ENCODE measurements at regions not wholly inside any gene's neighbourhood (a gene's known extent, or its start where the extent isn't known, plus 50 kb on each side); places are given as distances from the start of the nearest gene placed in this dataset.

- no peak overlapping the region for H3K14ac ChIP-seq (ENCODE audit: low read length in 2 of 2)
- H4K91ac ChIP-seq (ENCODE audit: low read length) = no peak overlapping the region
- no peak overlapping the region for H3K23ac ChIP-seq (ENCODE audit: low read length in 2 of 2)
- peak overlapping the region; percentile 34 for H3K9ac ChIP-seq (ENCODE audit: low read length)
- H3K27ac ChIP-seq (ENCODE audit: low read length, poor library complexity, severe bottlenecking) = no peak overlapping the region
- no peak overlapping the region for H3K4me2 ChIP-seq (ENCODE audit: low read length, poor library complexity, severe bottlenecking)
- H3K36me3 ChIP-seq (ENCODE audit: control insufficient read depth in 1 of 2, insufficient read depth in 2 of 2, low read depth in 1 of 2, low read length in 2 of 2) = no peaks in the 10 kb centered on the region
- no peak overlapping the region for H4K8ac ChIP-seq (ENCODE audit: low read length)
- no peak overlapping the region for H3K4ac ChIP-seq (ENCODE audit: low read depth in 1 of 2, low read length in 2 of 2)
- H3K79me1 ChIP-seq (replicated peaks; ENCODE audit: low read length, poor library complexity, severe bottlenecking) = no peaks in the 10 kb centered on the region
- peak; percentile 70 for DNase-seq
- H3K4me3 ChIP-seq (ENCODE audit: insufficient read depth in 1 of 2, low read depth in 1 of 2, low read length in 2 of 2) = no peak overlapping the region
- no peaks in the 10 kb centered on the region for H3K27me3 ChIP-seq (ENCODE audit: control insufficient read depth in 1 of 2, insufficient read depth in 1 of 2, low read length in 2 of 2)
- H3K18ac ChIP-seq (ENCODE audit: low read depth in 1 of 2, low read length in 2 of 2) = no peak overlapping the region
- no peaks in the 10 kb centered on the region for H3K9me3 ChIP-seq (ENCODE audit: control insufficient read depth, low read length)
- H2BK12ac ChIP-seq (ENCODE audit: low read length in 2 of 2) = no peak overlapping the region
- 42% methylated on average over 6 of the region's 8 CpGs for WGBS
- H2BK5ac ChIP-seq (ENCODE audit: low read depth, low read length, poor library complexity, severe bottlenecking) = no peak overlapping the region
- no peak overlapping the region for H2BK15ac ChIP-seq (ENCODE audit: low read depth, poor library complexity, severe bottlenecking)
- H2AK5ac ChIP-seq (ENCODE audit: low read length, severe bottlenecking) = no peak overlapping the region
- no peak overlapping the region for H2AFZ ChIP-seq (ENCODE audit: low read depth, low read length)
- no peaks in the 10 kb centered on the region for H3K4me1 ChIP-seq (ENCODE audit: control insufficient read depth, insufficient read depth, low read depth, low read length)
- no peak overlapping the region for H2BK120ac ChIP-seq (ENCODE audit: low read depth, low read length)
Observed at GRCh38 chr2:146734042-146734820, 1110.6 kb upstream of the ACVR2A start.

DNA sequence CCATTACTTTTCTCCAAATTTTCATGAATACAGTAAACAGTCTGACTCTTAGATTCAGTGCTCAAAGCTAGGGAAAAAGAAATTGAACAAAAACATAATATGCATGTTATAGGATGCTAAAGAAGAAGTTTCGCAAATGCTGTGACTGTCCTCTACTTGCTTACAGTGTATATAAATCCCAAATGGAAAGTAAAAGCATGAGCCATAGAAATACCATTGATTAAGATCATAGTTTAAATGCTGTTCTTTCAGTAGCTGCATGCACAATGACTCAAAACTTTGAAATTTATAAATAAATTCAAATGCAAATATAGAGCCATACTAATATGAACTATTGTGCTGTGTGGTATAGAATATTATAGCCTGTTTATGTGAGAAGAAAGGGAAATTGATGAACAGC lies 1113.9 kb upstream of the ACVR2A start:
- H2BK15ac ChIP-seq (ENCODE audit: low read depth, poor library complexity, severe bottlenecking) = no peak overlapping the region
- H3K36me3 ChIP-seq (ENCODE audit: control insufficient read depth in 1 of 2, insufficient read depth in 2 of 2, low read depth in 1 of 2, low read length in 2 of 2) = no peaks in the 10 kb centered on the region
- H3K9ac ChIP-seq (ENCODE audit: low read length) = no peak overlapping the region
- no peaks in the 10 kb centered on the region for H3K79me1 ChIP-seq (replicated peaks; ENCODE audit: low read length, poor library complexity, severe bottlenecking)
- DNase-seq = peak; percentile 35
- H3K27me3 ChIP-seq (ENCODE audit: control insufficient read depth in 1 of 2, insufficient read depth in 1 of 2, low read length in 2 of 2) = no peaks in the 10 kb centered on the region
- no peak overlapping the region for H3K14ac ChIP-seq (ENCODE audit: low read length in 2 of 2)
- no peak overlapping the region for H3K27ac ChIP-seq (ENCODE audit: low read length, poor library complexity, severe bottlenecking)
- H3K18ac ChIP-seq (ENCODE audit: low read depth in 1 of 2, low read length in 2 of 2) = no peak overlapping the region
- no peak overlapping the region for H4K91ac ChIP-seq (ENCODE audit: low read length)
- no peak overlapping the region for H2AFZ ChIP-seq (ENCODE audit: low read depth, low read length)
- no peaks in the 10 kb centered on the region for H3K9me3 ChIP-seq (ENCODE audit: control insufficient read depth, low read length)
- H2BK12ac ChIP-seq (ENCODE audit: low read length in 2 of 2) = no peak overlapping the region
- WGBS = 80% methylated on average over 1 of the region's 1 CpG
- H3K4me3 ChIP-seq (ENCODE audit: insufficient read depth in 1 of 2, low read depth in 1 of 2, low read length in 2 of 2) = no peak overlapping the region
- no peak overlapping the region for H3K4ac ChIP-seq (ENCODE audit: low read depth in 1 of 2, low read length in 2 of 2)
- H2AK5ac ChIP-seq (ENCODE audit: low read length, severe bottlenecking) = no peak overlapping the region
- H4K8ac ChIP-seq (ENCODE audit: low read length) = no peak overlapping the region
- no peak overlapping the region for H2BK120ac ChIP-seq (ENCODE audit: low read depth, low read length)
- no peak overlapping the region for H3K23ac ChIP-seq (ENCODE audit: low read length in 2 of 2)
- H3K4me1 ChIP-seq (ENCODE audit: control insufficient read depth, insufficient read depth, low read depth, low read length) = no peaks in the 10 kb centered on the region
- H2BK5ac ChIP-seq (ENCODE audit: low read depth, low read length, poor library complexity, severe bottlenecking) = no peak overlapping the region
- H3K4me2 ChIP-seq (ENCODE audit: low read length, poor library complexity, severe bottlenecking) = no peak overlapping the region

GRCh38 chr2:146721486-146721885 lies 1123.3 kb upstream of the ACVR2A start:
- no peak overlapping the region for H2BK12ac ChIP-seq (ENCODE audit: low read length in 2 of 2)
- H3K79me1 ChIP-seq (replicated peaks; ENCODE audit: low read length, poor library complexity, severe bottlenecking) = no peaks in the 10 kb centered on the region
- H3K27ac ChIP-seq (ENCODE audit: low read length, poor library complexity, severe bottlenecking) = no peak overlapping the region
- no peak overlapping the region for H4K8ac ChIP-seq (ENCODE audit: low read length)
- no peak overlapping the region for H3K14ac ChIP-seq (ENCODE audit: low read length in 2 of 2)
- no peak overlapping the region for H3K4ac ChIP-seq (ENCODE audit: low read depth in 1 of 2, low read length in 2 of 2)
- no peak overlapping the region for H2BK15ac ChIP-seq (ENCODE audit: low read depth, poor library complexity, severe bottlenecking)
- no peak overlapping the region for H3K4me2 ChIP-seq (ENCODE audit: low read length, poor library complexity, severe bottlenecking)
- H3K18ac ChIP-seq (ENCODE audit: low read depth in 1 of 2, low read length in 2 of 2) = no peak overlapping the region
- no peak overlapping the region for H3K4me3 ChIP-seq (ENCODE audit: insufficient read depth in 1 of 2, low read depth in 1 of 2, low read length in 2 of 2)
- no peak overlapping the region for H3K23ac ChIP-seq (ENCODE audit: low read length in 2 of 2)
- no peak overlapping the region for H4K91ac ChIP-seq (ENCODE audit: low read length)
- no peak overlapping the region for H2AK5ac ChIP-seq (ENCODE audit: low read length, severe bottlenecking)
- H3K9me3 ChIP-seq (ENCODE audit: control insufficient read depth, low read length) = peaks cover 9% of the 10 kb centered on the region
- H2BK120ac ChIP-seq (ENCODE audit: low read depth, low read length) = no peak overlapping the region
- H3K27me3 ChIP-seq (ENCODE audit: control insufficient read depth in 1 of 2, insufficient read depth in 1 of 2, low read length in 2 of 2) = no peaks in the 10 kb centered on the region
- DNase-seq = no peak
- H3K36me3 ChIP-seq (ENCODE audit: control insufficient read depth in 1 of 2, insufficient read depth in 2 of 2, low read depth in 1 of 2, low read length in 2 of 2) = no peaks in the 10 kb centered on the region
- H2AFZ ChIP-seq (ENCODE audit: low read depth, low read length) = no peak overlapping the region
- H3K4me1 ChIP-seq (ENCODE audit: control insufficient read depth, insufficient read depth, low read depth, low read length) = no peaks in the 10 kb centered on the region
- 89% methylated on average over 7 of the region's 7 CpGs for WGBS
- no peak overlapping the region for H2BK5ac ChIP-seq (ENCODE audit: low read depth, low read length, poor library complexity, severe bottlenecking)
- no peak overlapping the region for H3K9ac ChIP-seq (ENCODE audit: low read length)

- H3K9ac ChIP-seq (ENCODE audit: low read length) = no peak overlapping the region
- no peak overlapping the region for H3K4ac ChIP-seq (ENCODE audit: low read depth in 1 of 2, low read length in 2 of 2)
- no peak overlapping the region for H2BK5ac ChIP-seq (ENCODE audit: low read depth, low read length, poor library complexity, severe bottlenecking)
- peak overlapping the region in 1 of 2 experiments; percentile 30 for H3K14ac ChIP-seq (ENCODE audit: low read length in 2 of 2)
- H3K18ac ChIP-seq (ENCODE audit: low read depth in 1 of 2, low read length in 2 of 2) = peak overlapping the region in 1 of 2 experiments; percentile 26
- no peak overlapping the region for H2AFZ ChIP-seq (ENCODE audit: low read depth, low read length)
- H2BK15ac ChIP-seq (ENCODE audit: low read depth, poor library complexity, severe bottlenecking) = no peak overlapping the region
- H3K36me3 ChIP-seq (ENCODE audit: control insufficient read depth in 1 of 2, insufficient read depth in 2 of 2, low read depth in 1 of 2, low read length in 2 of 2) = no peaks in the 10 kb centered on the region
- no peak overlapping the region for H2AK5ac ChIP-seq (ENCODE audit: low read length, severe bottlenecking)
- H3K23ac ChIP-seq (ENCODE audit: low read length in 2 of 2) = no peak overlapping the region
- H4K8ac ChIP-seq (ENCODE audit: low read length) = no peak overlapping the region
- H3K4me2 ChIP-seq (ENCODE audit: low read length, poor library complexity, severe bottlenecking) = no peak overlapping the region
- no peak overlapping the region for H2BK120ac ChIP-seq (ENCODE audit: low read depth, low read length)
- no peaks in the 10 kb centered on the region for H3K79me1 ChIP-seq (replicated peaks; ENCODE audit: low read length, poor library complexity, severe bottlenecking)
- H4K91ac ChIP-seq (ENCODE audit: low read length) = no peak overlapping the region
- WGBS = 77% methylated on average over 4 of the region's 4 CpGs
- H3K27ac ChIP-seq (ENCODE audit: low read length, poor library complexity, severe bottlenecking) = no peak overlapping the region
- H3K27me3 ChIP-seq (ENCODE audit: control insufficient read depth in 1 of 2, insufficient read depth in 1 of 2, low read length in 2 of 2) = no peaks in the 10 kb centered on the region
- peaks cover 9% of the 10 kb centered on the region for H3K9me3 ChIP-seq (ENCODE audit: control insufficient read depth, low read length)
- H3K4me3 ChIP-seq (ENCODE audit: insufficient read depth in 1 of 2, low read depth in 1 of 2, low read length in 2 of 2) = no peak overlapping the region
- no peaks in the 10 kb centered on the region for H3K4me1 ChIP-seq (ENCODE audit: control insufficient read depth, insufficient read depth, low read depth, low read length)
- no peak overlapping the region for H2BK12ac ChIP-seq (ENCODE audit: low read length in 2 of 2)
- no peak for DNase-seq
Observed at GRCh38 chr2:146720170-146720569, 1124.7 kb upstream of the ACVR2A start.
